ENCODE measurements at regions not wholly inside any gene's neighbourhood (a gene's known extent, or its start where the extent isn't known, plus 50 kb on each side); places are given as distances from the start of the nearest gene placed in this dataset.

GRCh38 chr20:6886065-6886729 lies 118.7 kb downstream of the BMP2 start:
- DNase-seq = no peak

GRCh38 chr20:6887966-6888365 lies 120.5 kb downstream of the BMP2 start:
- DNase-seq = no peak

- no peak for DNase-seq
These were observed 121.4 kb downstream of the BMP2 start for GRCh38 chr20:6888736-6889395.

- no peak for DNase-seq
These were observed 125.2 kb downstream of the BMP2 start for GRCh38 chr20:6892724-6893123.

GRCh38 chr20:6898928-6899327 lies 131.4 kb downstream of the BMP2 start:
- no peak for DNase-seq

- DNase-seq = no peak
These were observed 139.4 kb downstream of the BMP2 start for GRCh38 chr20:6906871-6907270.

GRCh38 chr20:6908673-6909072 lies 141.2 kb downstream of the BMP2 start:
- DNase-seq = no peak

- no peak for DNase-seq
These were observed 142.1 kb downstream of the BMP2 start for GRCh38 chr20:6909608-6910007.

GRCh38 chr20:6914986-6915385 lies 147.5 kb downstream of the BMP2 start:
- DNase-seq = no peak

GRCh38 chr20:6916938-6917337 lies 149.5 kb downstream of the BMP2 start:
- DNase-seq = no peak

GRCh38 chr20:6919792-6920468 lies 152.4 kb downstream of the BMP2 start:
- DNase-seq = no peak

GRCh38 chr20:6920991-6921613 lies 153.6 kb downstream of the BMP2 start:
- no peak for DNase-seq

GRCh38 chr20:6921717-6922386 lies 154.4 kb downstream of the BMP2 start:
- DNase-seq = no peak

GRCh38 chr20:6924681-6925080 lies 157.2 kb downstream of the BMP2 start:
- no peak for DNase-seq

GRCh38 chr20:6925744-6926278 lies 158.3 kb downstream of the BMP2 start:
- DNase-seq = no peak

- no peak for DNase-seq
These were observed 172.6 kb downstream of the BMP2 start for GRCh38 chr20:6940048-6940447.

- DNase-seq = no peak
These were observed 173.4 kb downstream of the BMP2 start for GRCh38 chr20:6940876-6941275.

GRCh38 chr20:6941571-6941970 lies 174.1 kb downstream of the BMP2 start:
- DNase-seq = no peak

GRCh38 chr20:6942266-6942665 lies 174.8 kb downstream of the BMP2 start:
- DNase-seq = no peak

GRCh38 chr20:6944292-6944691 lies 176.8 kb downstream of the BMP2 start:
- no peak for DNase-seq

GRCh38 chr20:6953611-6954010 lies 186.1 kb downstream of the BMP2 start:
- no peak for DNase-seq

- no peak for DNase-seq
These were observed 186.7 kb downstream of the BMP2 start for GRCh38 chr20:6954219-6954618.

GRCh38 chr20:6956056-6956455 lies 188.6 kb downstream of the BMP2 start:
- DNase-seq = no peak

Data from right forelimb (tissue), 1 donor.